GM23338 (cell line): ENCODE measurements at regions not wholly inside any gene's neighbourhood (a gene's known extent, or its start where the extent isn't known, plus 50 kb on each side); places are given as distances from the start of the nearest gene placed in this dataset.

Source experiments
- CREB1 ChIP-seq: fragments of 250-450 bp; sonication (Bioruptor Pico); IDR thresholded peaks from 2 replicates; pipeline ENCODE4 v1.5.0; 2020; ENCODE audit warnings: low read depth, mild to moderate bottlenecking, moderate library complexity
- CTCF ChIP-seq, 2 experiments: fragments of 200-600 bp in 1 of 2; sonication (generic) in 1 of 2; conservative IDR thresholded peaks; 2 replicates each; pipeline versions ENCODE4 v1.5.1 to v1.6.1; 2016 to 2017; ENCODE audit warnings: antibody characterized with exemption in 2 of 2, low read depth in 2 of 2, mild to moderate bottlenecking in 2 of 2, moderate library complexity in 1 of 2
- ETS1 ChIP-seq: IDR thresholded peaks from 2 replicates; pipeline ENCODE4 v1.6.1; 2016; ENCODE audit warnings: antibody characterized with exemption
- EZH2 ChIP-seq: fragments of 200-600 bp; sonication (generic); IDR thresholded peaks from one replicate; pipeline ENCODE4 v1.8.0; 2017; ENCODE audit warnings: antibody characterized with exemption, mild to moderate bottlenecking, low read depth; ENCODE audit not compliant: unreplicated experiment
- EZH2phosphoT487 ChIP-seq: fragments of 200-600 bp; sonication (generic); IDR thresholded peaks from one replicate; pipeline ENCODE4 v1.8.1; 2018; ENCODE audit warnings: antibody characterized with exemption; ENCODE audit not compliant: unreplicated experiment
- JUNB ChIP-seq: IDR thresholded peaks from one replicate; pipeline ENCODE4 v1.6.1; 2016; ENCODE audit warnings: antibody characterized with exemption; ENCODE audit not compliant: unreplicated experiment
- NANOG ChIP-seq: IDR thresholded peaks from 2 replicates; pipeline ENCODE4 v1.6.1; 2016; ENCODE audit warnings: antibody characterized with exemption, borderline replicate concordance
- POLR2AphosphoS5 ChIP-seq: IDR thresholded peaks from 2 replicates; pipeline ENCODE4 v1.6.1; 2016; ENCODE audit warnings: antibody characterized with exemption, low read depth
- REST ChIP-seq: IDR thresholded peaks from one replicate; pipeline ENCODE4 v1.6.1; 2018; ENCODE audit warnings: antibody characterized with exemption; ENCODE audit not compliant: unreplicated experiment
- STAT1 ChIP-seq: IDR thresholded peaks from one replicate; pipeline ENCODE4 v1.6.1; 2016; ENCODE audit warnings: antibody characterized with exemption; ENCODE audit not compliant: unreplicated experiment
- ZNF114 ChIP-seq: fragments of 250-450 bp; sonication (Bioruptor Pico); IDR thresholded peaks from 2 replicates; pipeline ENCODE4 v1.5.0; 2020; ENCODE audit warnings: mild to moderate bottlenecking, moderate library complexity
- ZNF331 ChIP-seq: fragments of 250-450 bp; sonication (Bioruptor Pico); IDR thresholded peaks from 2 replicates; pipeline ENCODE4 v1.5.0; 2020; ENCODE audit warnings: low read depth, mild to moderate bottlenecking, moderate library complexity

- TF ChIP-seq EZH2 = no peak
- no peak for TF ChIP-seq CTCF (conservative IDR thresholded peaks at IDR 0.05; ENCODE audit: low read depth in 2 of 2)
- TF ChIP-seq POLR2AphosphoS5 = no peak
- no peak for TF ChIP-seq CREB1
- no peak for TF ChIP-seq ETS1
- TF ChIP-seq REST = no peak
- TF ChIP-seq EZH2phosphoT487 = no peak
- no peak for TF ChIP-seq STAT1
- TF ChIP-seq ZNF114 = no peak
- TF ChIP-seq JUNB = no peak
- no peak for TF ChIP-seq NANOG
- no peak for TF ChIP-seq ZNF331 (CRISPR knock-in tag)
Measured at GRCh38 chr2:215526341-215526740, 90.5 kb upstream of the FN1 start.
